GM18498 (cell line): ENCODE measurements at regions not wholly inside any gene's neighbourhood (a gene's known extent, or its start where the extent isn't known, plus 50 kb on each side); places are given as distances from the start of the nearest gene placed in this dataset.
"Not testable (repeated sequence)": the region's sequence is repeated elsewhere in the genome, so short reads cannot be mapped to it uniquely, and the experiment has no call there.

Experiments used
- ATAC-seq: cut with Tn5 transposase; IDR thresholded peaks from one replicate; pipeline ENCODE4 v1.9.1; 2021; ENCODE audit warnings: mild to moderate bottlenecking, moderate library complexity; ENCODE audit not compliant: unreplicated experiment

DNA sequence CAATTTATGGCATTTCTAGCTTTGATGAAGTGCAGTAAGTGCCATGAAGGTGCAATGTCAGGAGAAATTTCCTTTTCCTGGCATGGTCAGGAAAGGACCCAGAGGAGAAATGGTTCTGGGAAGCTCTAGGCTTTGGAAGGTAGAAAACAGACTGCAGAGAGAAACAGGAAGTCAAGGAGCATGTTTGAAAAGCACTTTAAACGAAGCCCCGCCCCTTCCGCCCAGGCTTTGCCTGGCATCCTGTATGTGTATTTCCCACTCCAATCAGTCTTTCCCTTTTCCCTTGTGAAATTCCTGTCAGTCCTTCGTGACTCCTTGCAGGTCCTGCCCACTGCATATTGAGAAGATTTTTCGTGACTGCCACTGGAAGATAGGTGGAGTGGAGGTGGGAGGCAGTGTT lies 320.9 kb upstream of the SASH1 start:
- no peak for ATAC-seq

DNA sequence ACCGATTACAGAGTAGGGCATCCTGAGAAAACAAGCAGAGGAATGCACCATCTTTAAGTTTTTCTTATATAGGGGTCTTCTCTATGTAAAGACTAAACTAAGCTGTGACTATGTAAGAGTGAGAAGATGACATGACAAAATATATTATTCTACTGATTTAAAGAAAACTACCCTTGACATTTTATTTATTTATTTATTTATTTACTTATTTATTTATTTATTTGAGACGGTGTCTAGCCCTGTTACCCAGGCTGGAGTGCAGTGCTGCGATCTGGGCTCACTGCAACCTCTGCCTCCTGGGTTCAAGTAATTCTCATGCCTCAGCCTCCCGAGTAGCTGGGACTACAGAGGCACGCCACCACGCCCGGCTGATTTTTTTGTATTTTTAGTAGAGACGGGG lies 320.4 kb upstream of the SASH1 start:
- not testable (repeated sequence) for ATAC-seq

DNA sequence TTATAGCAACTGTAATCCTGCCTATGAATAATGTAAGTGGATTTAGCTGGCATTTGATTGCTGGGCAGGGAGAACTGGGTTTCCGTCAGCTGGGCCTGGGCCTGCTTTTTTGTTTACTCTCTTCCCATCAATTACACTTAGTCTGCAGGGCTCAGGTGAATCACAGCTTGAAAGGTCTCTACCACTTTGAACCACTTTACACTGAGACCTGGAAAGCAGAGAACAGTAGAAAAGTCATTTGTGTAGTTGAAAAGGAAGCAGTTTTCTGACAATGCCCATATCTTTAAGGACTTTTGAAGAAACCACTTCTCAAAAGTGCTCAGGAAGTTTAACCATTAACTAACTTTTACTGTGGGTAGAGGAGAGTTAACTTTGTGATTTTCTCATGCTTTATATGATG lies 315.4 kb upstream of the SASH1 start:
- no peak for ATAC-seq

DNA sequence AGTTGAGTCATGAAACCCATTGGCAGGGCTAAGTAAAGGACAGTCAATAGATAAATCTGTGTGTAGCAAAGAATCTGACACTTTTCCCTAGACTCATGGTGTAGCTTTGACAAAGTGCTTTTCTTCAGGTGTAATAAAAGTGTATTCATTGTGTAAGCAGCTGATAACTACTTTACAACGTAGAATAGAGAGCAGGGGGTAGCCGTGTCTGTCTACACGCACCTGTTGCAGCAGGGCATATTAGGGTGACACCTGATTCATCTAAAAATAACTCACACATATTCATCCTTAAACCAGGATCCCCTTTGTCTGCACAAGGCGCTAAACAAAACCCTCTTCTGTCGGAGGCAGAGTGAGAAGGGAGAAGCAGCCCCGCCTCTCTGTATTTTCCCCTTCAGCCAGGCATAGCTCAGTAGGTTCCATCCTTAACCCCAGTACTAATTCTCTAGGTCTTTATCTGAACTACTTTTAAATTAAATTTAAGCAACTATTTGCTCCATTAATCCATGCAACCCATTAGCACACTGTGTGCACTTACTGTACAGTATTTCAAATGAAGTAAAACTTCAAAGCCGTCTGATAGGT lies 306.7 kb upstream of the SASH1 start:
- ATAC-seq = no peak

DNA sequence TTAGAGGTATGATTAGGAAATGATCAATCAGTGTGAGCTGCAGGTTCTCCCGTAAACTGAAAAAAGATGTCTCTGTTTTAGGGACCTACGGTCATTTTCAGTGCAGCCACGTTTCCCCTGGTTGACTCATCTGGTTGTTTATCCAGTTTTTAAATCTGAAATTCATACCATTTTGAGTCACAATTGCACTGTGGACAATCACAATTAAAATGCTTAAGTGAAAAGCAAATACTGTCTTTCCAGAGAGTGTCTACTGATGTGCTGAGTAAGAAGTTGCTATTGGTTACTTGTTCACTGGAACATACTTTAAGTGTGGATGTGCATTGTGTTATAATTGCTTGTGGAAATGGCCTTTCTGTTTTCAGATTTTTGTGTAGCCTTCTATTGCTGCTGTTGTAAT lies 305.1 kb upstream of the SASH1 start:
- no peak for ATAC-seq

DNA sequence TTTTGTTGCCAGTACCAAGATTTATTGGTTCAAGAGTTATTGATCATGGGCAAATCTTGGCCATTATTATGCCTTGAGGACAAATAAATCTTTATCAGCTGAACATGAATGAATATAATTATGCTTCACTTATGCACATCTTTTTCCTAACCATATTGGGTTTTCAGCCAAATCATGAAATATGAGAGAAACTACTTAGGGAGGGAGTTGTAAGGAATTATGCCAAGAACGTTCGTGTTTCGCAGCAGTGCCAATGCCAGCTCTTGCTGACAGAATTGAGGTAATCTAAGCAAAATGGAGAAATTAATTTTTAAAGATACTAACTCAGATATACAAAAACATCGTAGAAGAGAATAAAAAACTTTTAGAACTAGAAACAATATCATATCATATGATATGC lies 301.1 kb upstream of the SASH1 start:
- no peak for ATAC-seq

DNA sequence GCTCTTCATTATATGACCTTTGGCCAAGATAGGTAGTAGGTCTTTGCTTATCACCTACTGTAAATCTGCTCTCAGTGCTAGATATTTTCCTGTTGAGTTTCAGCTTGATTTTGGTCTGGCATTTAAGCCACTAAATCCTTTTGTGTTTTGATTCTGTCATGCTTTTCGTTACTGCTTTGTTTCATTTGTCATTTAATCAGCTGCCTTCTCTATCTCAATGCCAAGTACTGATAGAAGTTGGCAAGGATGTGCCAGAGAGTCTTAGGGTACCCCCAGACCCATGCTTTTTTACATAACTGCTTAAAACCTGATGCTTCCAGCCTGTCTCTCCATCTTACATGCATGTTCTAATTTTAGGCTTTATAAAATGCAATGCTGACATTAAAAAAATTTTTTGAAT lies 300.1 kb upstream of the SASH1 start:
- no peak for ATAC-seq

DNA sequence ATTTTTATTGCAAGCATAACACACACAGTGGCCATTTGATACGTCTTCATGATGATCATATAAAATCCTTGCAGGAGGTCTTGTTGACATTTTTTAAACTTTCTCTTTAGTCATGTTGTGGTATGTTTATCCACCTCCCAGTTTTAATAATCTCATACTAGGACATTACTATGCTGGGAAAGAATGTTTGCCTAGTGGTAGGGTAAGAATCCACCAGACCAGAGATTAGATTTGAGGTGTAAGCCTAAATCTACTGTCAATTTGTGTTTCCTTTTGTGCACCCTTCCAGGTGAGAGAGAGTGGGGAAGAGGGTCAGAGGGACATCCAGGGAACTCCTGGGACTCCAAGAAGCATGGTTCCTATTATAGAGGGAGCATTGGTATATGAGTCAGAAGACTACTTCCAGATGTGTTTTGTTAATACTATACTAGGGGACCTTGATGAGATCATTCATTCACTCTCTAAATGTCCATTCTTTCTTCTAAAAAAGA lies 298.3 kb upstream of the SASH1 start:
- ATAC-seq = no peak

DNA sequence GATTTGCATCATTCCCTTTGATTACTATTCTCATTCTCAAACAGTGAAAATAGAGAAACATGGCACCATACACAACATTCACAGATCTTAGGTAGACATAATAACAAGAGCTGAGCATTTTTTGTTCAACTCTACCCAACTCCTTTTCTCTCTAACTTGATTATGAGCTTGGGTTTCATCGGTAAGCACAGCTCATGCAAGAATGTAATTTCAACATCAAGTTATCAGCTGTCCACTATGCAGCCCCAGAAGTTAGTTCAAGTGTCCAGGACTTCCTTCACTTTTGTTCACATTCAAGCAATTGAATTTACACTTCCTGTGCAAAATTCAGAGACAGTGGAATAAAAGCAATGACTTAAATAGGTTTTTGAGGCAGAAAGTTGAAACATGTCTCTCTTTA lies 297.7 kb upstream of the SASH1 start:
- no peak for ATAC-seq

DNA sequence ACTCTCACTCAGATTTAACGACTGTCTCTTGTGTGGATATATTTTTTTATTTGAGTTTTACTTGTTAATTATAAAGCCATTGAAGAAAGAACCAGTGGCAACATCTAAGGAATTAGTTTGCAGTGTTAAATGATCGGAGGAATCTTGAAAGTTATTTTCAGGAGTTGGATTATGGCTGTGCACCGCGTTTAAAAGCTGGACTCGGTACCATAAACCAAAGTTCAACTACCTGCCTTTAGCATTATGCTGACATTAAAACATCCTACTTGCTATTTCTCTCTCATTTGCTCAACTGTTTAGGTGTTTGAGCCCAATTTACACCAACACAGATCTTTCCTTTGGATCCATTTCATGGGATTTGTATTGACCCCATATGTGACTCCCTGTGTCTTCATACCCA lies 289.4 kb upstream of the SASH1 start:
- ATAC-seq = no peak

DNA sequence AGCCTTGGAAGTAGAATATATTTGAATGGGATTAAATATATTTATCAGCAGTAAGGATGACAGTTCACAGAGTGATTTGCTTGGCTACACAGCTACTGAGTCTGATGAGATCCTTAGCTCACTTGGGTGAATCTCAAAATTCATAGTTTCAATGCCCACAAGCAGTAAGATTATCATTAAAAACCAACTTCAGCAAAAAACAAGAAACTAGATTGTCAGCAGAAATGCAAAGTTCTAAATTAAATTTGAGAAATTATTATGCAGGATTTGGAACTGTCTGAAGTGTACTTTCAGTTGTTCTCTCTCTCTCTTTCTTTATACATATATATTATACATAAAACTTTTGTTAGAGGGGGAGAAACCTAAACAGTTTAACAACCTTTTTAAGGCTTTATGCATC lies 288.8 kb upstream of the SASH1 start:
- no peak for ATAC-seq

DNA sequence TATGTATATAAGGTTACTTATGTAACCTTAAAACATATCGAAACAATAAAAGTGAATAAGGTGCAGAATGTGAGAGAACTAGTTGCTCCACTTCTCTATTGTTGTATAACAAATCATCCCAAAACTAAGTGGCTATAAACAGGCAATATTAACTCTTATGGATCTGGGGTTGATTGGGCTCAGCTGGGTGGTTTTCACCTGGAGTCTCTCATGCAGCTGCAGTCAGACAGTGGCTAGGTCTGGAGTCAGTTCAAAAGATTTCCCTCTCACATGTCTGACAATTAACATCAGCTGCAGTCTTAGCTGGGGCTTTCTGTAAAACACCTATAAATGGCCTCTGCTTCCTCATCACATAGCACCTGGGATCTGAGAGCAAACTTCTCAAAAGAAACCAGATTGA lies 288.4 kb upstream of the SASH1 start:
- ATAC-seq = no peak

DNA sequence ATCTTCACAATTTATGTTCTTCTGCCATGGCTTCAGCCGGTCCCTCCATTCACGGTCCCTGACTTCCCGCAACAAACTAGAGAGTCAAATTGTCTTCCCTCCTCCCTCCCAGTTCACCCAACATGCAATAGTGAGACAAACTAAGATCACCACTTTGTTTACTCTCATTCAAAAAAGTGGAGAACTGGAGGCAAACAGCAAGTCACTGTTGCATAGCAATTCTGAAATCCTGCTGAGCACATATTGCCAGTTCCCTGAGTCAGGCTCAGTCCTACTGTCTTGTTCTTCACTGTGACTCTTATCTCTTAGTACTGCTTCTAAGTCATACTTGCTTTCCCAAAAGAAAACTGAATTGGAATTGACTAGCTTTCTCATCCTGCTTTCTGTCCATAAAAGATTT lies 287.2 kb upstream of the SASH1 start:
- ATAC-seq = no peak

DNA sequence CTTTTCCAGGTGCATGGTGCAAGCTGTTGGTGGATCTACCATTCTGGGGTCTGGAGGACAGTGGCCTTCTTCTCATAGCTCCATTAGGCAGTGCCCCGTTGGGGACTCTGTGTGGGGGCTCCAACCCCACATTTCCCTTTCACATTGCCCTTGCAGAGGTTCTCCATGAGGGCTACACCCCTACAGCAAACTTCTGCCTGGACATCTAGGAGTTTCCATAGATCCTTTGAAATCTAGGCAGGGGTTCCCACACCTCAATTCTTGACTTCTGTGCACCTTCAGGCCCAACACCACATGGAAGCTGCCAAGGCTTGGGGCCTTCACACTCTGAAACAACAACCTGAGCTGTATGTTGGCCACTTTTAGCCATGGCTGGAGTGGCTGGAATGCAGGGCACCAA lies 282.8 kb upstream of the SASH1 start:
- no peak for ATAC-seq

DNA sequence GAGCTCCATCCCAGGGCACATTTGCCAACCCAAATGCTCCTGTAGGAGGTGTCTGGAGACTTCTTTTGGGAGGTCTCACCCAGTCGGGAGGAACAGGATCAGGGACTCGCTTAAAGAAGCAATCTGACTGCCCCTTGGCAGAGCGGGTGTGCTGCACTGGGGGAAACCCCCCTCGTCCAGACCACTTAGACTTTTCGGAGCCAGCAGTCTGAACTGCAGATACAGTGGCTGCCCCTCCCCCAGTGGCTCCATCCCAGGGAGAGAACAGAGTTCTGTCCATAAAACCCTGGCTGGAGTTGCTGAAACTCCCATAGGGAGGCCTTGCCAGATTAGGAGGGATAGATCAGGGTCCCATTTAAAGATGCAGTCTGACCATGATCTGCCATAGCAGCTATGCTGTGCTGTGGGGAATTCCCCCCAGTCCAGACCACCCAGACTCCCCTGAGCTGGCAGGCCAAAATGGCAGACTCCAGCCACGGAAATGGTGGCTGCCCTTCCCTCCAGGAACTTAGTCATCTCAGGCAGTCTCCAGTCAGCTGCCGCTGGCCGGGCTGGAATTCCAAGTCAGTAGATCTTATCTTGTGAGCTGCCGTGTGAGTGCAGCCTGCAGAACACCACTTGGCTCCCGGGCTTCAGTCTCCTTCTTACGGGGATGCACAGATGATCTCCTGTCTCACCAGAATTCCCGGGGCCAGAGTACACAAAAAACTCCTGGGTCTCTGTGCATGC lies 278.1 kb upstream of the SASH1 start:
- ATAC-seq = no peak

DNA sequence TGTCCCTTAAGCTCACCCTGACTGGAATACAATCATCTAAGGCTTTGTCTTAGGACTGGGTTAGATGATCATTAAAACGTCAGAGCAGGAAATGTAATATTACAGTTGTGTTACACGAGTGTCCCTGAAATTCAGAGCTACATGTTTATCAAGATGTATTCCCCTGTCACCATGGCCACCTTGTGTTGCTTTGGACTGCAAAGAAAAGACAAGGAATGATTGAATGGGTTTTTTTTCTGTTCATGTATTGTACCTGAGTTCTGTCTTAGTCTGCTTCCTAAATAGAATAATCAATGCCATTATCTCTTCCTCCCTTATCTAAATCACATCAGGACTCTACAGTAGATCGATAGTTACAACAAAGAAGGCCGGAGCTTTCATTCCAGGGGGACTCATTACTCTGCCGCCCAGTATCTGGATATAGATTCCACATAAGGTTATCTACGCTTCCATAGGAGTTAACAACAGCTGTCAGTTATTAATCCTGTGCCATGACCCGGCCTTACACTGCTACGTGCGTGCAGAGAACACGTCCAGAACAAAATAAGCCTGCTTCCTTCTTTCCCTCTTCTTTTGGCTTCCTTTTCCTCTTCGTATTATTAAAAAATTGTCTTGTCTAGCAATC lies 274.1 kb upstream of the SASH1 start:
- ATAC-seq = no peak

DNA sequence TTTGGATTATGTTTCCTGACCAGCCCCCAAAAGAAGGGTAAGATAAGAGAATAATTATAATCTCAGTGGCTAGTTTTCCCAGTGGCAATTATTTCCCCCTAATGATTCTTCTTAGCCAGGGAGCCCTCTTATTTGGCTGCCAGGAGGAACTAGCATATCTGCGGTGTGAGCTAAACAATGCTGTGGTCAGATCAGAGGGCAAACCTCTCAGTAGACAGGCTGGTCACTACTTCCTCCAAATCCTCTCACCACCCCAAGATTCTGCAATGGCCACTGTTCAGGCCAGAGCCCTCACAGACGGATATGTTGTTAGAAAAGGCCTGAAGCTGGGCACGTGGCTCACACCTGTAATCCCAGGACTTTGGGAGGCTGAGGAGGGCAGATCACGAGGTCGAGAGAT lies 273.4 kb upstream of the SASH1 start:
- no peak for ATAC-seq

DNA sequence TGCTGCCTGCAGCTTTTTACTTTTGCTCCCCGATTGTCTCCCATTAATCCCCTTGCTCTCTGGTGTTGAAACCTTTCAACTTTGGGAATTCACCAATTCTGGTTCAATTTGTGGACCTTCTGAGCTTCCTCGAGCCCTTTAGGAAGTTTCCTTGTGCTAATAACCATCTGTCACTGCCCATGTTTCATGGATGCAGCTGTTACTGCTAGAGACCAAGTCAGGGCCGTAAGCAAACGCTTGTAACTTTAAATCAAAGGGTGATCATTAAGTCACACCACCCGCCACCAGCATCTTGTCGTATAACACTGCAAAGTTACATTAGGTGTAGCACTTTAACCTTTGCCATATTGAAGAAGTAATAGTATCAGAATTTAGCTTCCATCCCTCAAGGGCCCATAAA lies 268.3 kb upstream of the SASH1 start:
- no peak for ATAC-seq

DNA sequence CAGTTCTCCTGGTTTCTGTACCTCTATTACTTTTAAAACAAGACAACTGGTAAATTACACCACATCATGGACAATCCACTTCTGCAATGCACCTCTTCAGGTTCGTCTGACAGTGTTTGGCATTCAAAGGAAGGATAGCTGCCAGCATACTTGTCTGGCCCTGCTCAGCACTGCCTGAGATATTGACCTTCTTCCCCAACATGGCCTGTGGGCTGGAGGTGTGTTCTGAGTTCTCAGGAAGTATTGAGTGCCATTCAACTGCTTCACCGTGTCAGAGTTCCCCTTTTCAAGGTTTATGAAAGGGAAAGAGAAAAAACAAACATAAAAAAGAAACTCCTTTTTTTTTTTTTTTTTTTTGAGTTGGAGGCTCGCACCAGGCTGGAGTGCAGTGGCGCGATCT lies 267.9 kb upstream of the SASH1 start:
- peak; percentile 86 for ATAC-seq

DNA sequence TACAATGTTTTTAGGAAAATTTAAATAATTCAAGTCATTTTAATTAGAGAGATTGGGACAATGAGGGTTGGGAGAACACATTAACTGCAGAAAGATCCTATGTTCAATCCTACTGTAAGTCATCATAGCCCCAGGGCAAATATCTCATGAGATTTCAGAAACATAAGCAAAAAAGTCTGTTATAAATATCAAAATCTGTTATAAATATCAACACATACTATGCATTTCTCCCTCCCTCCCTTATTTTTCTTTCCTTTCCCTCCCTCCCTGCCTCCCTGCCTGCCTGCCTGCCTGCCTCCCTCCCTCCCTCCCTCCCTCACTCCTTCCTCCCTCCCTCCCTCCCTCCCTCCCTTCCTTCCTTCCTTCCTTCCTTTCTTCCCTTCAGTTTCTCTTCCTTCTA lies 267.3 kb upstream of the SASH1 start:
- no peak for ATAC-seq

DNA sequence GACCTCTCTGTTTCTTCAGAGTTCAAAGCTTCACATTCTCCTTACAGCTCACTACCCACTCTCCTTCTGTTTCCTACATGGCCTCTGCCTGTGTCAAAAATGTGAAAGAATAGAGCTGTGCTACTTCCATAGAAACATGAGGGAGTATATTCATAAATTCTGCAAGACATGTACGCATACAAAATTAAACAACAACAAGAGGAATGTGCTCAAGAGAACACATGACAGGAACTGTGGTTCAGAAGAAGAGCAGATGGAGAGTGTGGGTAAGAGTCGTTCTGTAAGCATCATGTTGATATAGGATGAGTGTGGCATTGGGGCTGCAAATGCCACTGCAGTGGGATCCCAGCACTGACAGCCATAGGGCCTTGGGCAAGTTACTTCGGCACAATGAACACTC lies 266.6 kb upstream of the SASH1 start:
- no peak for ATAC-seq

DNA sequence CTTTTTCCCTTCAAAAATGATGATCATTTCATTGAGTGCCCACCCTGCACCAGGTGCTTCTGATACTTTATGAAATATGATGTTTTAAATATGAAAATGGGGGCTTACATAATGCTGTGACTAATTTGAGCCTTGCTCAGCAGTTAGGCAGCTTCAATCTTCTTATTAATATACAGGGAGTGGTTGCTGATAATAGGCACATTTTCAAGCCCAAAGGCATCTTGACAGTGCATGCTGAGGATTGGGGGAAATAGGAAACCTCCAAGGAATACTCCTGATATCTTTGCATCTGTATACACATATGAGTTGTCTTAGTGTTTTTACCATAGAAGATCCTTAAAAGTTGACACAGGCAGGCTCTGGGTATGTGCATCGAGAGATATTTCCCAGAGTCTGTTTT lies 262.3 kb upstream of the SASH1 start:
- ATAC-seq = no peak
